GM10266 (cell line): ENCODE measurements at regions not wholly inside any gene's neighbourhood (a gene's known extent, or its start where the extent isn't known, plus 50 kb on each side); places are given as distances from the start of the nearest gene placed in this dataset.

Experiments used
- DNase-seq: peaks from one replicate; pipeline ENCODE4 v3.0.0; 2012; ENCODE audit errors: extremely low spot score
- TF ChIP-seq, protein P1 (sequence below): IDR thresholded peaks from 2 replicates; pipeline ENCODE4 v1.5.1; 2012; ENCODE audit warnings: mild to moderate bottlenecking, low read depth; ENCODE audit not compliant: control insufficient read depth, insufficient read depth; ENCODE audit errors: missing control alignments

DNA sequence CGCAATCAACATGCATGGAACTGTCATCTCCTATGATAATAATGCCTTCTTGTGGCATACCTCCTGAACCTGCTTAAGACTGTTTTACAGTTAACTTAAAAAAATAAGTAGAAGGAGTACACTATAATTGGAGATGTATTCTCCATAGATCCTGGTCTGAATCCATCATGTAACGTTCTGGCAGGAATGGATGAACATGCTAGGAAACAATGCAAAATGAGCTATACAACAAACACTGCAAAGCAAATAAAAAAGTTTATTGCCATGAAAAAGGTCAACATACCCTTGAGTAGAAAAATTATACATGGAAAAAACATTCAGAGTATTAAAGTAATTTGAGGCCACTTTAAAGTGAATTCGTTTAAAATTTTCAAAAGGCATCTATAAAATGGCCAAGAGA lies 71.5 kb upstream of the SCN7A start:
- TF ChIP-seq, protein P1, sequence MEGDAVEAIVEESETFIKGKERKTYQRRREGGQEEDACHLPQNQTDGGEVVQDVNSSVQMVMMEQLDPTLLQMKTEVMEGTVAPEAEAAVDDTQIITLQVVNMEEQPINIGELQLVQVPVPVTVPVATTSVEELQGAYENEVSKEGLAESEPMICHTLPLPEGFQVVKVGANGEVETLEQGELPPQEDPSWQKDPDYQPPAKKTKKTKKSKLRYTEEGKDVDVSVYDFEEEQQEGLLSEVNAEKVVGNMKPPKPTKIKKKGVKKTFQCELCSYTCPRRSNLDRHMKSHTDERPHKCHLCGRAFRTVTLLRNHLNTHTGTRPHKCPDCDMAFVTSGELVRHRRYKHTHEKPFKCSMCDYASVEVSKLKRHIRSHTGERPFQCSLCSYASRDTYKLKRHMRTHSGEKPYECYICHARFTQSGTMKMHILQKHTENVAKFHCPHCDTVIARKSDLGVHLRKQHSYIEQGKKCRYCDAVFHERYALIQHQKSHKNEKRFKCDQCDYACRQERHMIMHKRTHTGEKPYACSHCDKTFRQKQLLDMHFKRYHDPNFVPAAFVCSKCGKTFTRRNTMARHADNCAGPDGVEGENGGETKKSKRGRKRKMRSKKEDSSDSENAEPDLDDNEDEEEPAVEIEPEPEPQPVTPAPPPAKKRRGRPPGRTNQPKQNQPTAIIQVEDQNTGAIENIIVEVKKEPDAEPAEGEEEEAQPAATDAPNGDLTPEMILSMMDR: no peak
- DNase-seq: no peak

DNA sequence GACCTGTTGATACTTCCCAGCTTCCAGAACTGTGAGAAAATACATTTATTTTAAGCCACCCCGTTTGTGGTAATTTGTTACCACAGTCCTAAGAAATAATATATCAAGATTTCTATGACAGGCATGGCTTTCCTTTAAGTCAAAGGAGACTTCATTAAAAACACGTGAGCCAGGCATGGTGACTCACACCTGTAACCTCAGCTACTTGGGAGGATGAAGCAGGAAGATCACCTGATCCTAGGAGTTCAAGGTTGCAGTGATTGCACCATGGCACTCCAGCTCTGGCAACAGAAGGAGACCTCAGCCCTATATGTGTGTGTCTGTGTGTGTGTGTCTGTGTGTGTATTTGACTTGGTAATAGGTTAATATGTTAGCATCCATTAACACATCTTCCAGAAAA lies 69.8 kb upstream of the SCN7A start:
- TF ChIP-seq, protein P1: no peak
- DNase-seq: no peak

DNA sequence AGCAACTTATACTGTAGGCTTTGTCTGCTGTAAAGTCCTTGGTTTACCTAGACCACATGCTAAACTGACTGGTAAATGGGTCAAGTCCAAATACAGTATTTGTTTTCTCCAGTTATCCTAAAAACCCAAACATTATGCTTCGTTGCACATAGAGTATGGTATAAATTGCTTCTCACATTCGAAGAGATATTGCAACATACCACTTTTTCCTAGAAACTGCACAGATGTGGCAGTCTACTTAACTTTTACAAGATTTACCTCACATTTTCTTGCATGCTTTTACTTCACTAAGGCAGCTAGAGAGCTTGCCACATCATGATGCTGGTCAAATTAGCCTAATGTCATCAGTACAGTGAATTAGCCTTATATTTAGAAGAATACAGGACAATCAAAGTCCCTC lies 66.0 kb upstream of the SCN7A start:
- TF ChIP-seq, protein P1: no peak
- no peak for DNase-seq

DNA sequence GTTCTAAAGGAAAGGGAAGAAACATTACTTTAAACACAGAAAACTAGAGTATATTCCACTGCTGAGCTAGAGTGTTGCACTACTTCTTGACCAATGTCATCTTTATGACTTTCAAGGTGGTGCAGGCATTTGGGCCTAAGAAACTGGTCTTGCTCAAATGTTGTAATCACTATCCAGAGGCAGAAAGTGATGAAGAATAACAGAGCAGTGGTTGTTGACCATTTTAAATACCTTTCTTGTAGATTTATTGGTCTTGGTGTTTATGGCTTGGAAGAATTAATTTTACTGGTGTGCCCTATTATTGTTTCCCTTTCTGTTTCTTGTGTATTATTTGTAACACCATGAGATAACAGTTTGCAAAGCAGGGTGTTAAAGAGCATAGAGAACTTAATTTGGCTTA lies 56.9 kb upstream of the SCN7A start:
- TF ChIP-seq, protein P1: no peak
- DNase-seq: no peak

DNA sequence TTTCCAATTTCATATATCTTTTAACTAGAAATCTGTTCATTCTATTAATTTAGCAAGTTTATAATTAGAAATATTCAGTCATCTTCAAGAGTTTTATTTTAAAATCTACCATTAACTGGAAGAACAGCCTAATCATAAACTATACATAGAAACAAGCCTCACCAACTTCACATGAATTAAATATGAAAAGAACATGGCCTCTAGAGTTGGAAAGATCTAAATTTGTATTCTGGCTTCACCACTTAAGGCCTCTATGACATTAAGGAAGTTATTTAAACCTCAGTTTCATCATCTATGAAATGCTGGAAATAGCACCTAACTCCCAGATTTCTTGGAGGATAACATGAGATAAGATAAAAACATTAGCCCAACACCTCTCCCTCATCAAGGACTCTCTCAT lies 51.4 kb upstream of the SCN7A start:
- TF ChIP-seq, protein P1: no peak
- DNase-seq: no peak
